ENCODE measurements at regions not wholly inside any gene's neighbourhood (a gene's known extent, or its start where the extent isn't known, plus 50 kb on each side); places are given as distances from the start of the nearest gene placed in this dataset.
"Not testable (repeated sequence)": the region's sequence is repeated elsewhere in the genome, so short reads cannot be mapped to it uniquely, and the experiment has no call there.

DNA sequence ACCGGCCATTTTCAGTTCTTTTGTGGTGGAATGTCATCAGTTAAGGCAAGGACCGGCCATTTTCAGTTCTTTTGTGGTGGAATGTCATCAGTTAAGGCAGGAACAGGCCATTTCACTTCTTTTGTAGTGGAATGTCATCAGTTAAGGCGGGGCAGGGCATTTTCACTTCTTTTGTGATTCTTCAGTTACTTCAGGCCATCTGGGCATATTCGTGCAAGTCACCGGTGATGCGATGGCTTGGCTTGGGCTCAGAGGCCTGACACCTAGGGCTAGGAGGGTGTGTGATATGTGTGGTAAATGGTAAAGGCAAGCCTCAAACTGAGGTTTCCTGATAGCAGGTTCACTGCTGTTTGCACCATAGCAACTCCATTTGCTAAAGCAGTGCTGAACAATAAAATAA, 293.2 kb upstream of the SEMA6A start:
- peak overlapping the region; percentile 65 for H3K27ac ChIP-seq (ENCODE audit: low read depth)
- not testable (repeated sequence) for H3K4me2 ChIP-seq; H3K9me3 Mint-ChIP-seq; H3K79me2 ChIP-seq (replicated peaks; ENCODE audit: insufficient read depth); H3K36me3 ChIP-seq (ENCODE audit: insufficient read depth); H3K4me3 ChIP-seq; H2AFZ ChIP-seq; H3K36me3 Mint-ChIP-seq (ENCODE audit: low read depth); H3K27me3 Mint-ChIP-seq (ENCODE audit: insufficient read depth, low read depth, poor library complexity); H3K27me3 ChIP-seq (ENCODE audit: insufficient read depth); H3K4me3 Mint-ChIP-seq; ATAC-seq; H4K20me1 ChIP-seq (replicated peaks; ENCODE audit: insufficient read depth)
- peak; percentile 2 for TF ChIP-seq NANOG (IDR thresholded peaks at IDR 0.05; ENCODE audit: borderline replicate concordance)
- H3F3A ChIP-seq (replicated peaks; ENCODE audit: low read depth), result peaks cover 10% of the 10 kb centered on the region
- peaks cover 46% of the 10 kb centered on the region for H3K4me1 Mint-ChIP-seq
- H3K9me2 ChIP-seq (ENCODE audit: insufficient read depth), result peaks cover 14% of the 10 kb centered on the region
- H3K27ac Mint-ChIP-seq, result 0 out of 2 replicates have a peak overlapping the region, but pooled peaks have one; percentile 30
- H3K4me1 ChIP-seq (ENCODE audit: insufficient read depth), result peaks cover 36% of the 10 kb centered on the region
- DNase-seq (ENCODE audit: low spot score), result peak; percentile 27

DNA sequence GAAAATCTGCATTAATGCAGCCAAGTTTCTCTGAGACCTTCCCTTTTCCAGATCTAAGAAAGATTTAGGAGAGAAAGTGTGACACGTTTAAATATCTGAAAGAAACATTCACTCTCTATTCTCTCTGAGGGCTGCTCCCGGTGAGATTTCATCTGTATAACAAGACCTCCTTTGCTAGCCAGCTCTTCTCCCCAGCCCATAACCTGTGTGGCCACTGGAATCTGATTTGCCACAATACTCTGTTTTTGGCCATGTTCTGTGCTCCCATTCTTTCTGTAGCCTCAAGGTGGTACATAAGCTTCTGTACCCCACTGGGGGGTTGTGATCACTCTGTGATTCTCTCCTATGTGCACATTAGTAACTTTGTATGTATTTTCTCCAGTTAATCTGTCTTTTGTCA, 291.0 kb upstream of the SEMA6A start:
- Histone ChIP-seq H3K4me1 (ENCODE audit: insufficient read depth) (peaks cover 39% of the 10 kb centered on the region), H3K36me3 (ENCODE audit: insufficient read depth) (no peaks in the 10 kb centered on the region), H3K4me2 (peak overlapping the region; percentile 3), H3K27ac (ENCODE audit: low read depth) (peak overlapping the region; percentile 91), H3K27me3 (ENCODE audit: insufficient read depth) (no peaks in the 10 kb centered on the region), H3K9me2 (ENCODE audit: insufficient read depth) (peaks cover 8% of the 10 kb centered on the region; the same call in 1 of the 2 replicates), H3F3A (replicated peaks; ENCODE audit: low read depth) (peaks cover 12% of the 10 kb centered on the region), H3K79me2 (replicated peaks; ENCODE audit: insufficient read depth) (no peaks in the 10 kb centered on the region), H2AFZ (no peak overlapping the region), H4K20me1 (replicated peaks; ENCODE audit: insufficient read depth) (no peaks in the 10 kb centered on the region), H3K4me3 (no peak overlapping the region)
- ATAC-seq (peak; percentile 30), DNase-seq (ENCODE audit: low spot score) (peak; percentile 52)
- no peak overlapping the region for H3K4me3 Mint-ChIP-seq
- H3K4me1 Mint-ChIP-seq, result peaks cover 49% of the 10 kb centered on the region
- peaks cover 9% of the 10 kb centered on the region; the same call in 1 of the 3 replicates for H3K36me3 Mint-ChIP-seq (ENCODE audit: low read depth)
- peaks cover 9% of the 10 kb centered on the region for H3K27me3 Mint-ChIP-seq (ENCODE audit: insufficient read depth, low read depth, poor library complexity)
- peaks cover 7% of the 10 kb centered on the region for H3K9me3 Mint-ChIP-seq
- no peak for TF ChIP-seq STAT1 (IDR thresholded peaks at IDR 0.05; ENCODE audit: unreplicated experiment)
- TF ChIP-seq, protein P1, sequence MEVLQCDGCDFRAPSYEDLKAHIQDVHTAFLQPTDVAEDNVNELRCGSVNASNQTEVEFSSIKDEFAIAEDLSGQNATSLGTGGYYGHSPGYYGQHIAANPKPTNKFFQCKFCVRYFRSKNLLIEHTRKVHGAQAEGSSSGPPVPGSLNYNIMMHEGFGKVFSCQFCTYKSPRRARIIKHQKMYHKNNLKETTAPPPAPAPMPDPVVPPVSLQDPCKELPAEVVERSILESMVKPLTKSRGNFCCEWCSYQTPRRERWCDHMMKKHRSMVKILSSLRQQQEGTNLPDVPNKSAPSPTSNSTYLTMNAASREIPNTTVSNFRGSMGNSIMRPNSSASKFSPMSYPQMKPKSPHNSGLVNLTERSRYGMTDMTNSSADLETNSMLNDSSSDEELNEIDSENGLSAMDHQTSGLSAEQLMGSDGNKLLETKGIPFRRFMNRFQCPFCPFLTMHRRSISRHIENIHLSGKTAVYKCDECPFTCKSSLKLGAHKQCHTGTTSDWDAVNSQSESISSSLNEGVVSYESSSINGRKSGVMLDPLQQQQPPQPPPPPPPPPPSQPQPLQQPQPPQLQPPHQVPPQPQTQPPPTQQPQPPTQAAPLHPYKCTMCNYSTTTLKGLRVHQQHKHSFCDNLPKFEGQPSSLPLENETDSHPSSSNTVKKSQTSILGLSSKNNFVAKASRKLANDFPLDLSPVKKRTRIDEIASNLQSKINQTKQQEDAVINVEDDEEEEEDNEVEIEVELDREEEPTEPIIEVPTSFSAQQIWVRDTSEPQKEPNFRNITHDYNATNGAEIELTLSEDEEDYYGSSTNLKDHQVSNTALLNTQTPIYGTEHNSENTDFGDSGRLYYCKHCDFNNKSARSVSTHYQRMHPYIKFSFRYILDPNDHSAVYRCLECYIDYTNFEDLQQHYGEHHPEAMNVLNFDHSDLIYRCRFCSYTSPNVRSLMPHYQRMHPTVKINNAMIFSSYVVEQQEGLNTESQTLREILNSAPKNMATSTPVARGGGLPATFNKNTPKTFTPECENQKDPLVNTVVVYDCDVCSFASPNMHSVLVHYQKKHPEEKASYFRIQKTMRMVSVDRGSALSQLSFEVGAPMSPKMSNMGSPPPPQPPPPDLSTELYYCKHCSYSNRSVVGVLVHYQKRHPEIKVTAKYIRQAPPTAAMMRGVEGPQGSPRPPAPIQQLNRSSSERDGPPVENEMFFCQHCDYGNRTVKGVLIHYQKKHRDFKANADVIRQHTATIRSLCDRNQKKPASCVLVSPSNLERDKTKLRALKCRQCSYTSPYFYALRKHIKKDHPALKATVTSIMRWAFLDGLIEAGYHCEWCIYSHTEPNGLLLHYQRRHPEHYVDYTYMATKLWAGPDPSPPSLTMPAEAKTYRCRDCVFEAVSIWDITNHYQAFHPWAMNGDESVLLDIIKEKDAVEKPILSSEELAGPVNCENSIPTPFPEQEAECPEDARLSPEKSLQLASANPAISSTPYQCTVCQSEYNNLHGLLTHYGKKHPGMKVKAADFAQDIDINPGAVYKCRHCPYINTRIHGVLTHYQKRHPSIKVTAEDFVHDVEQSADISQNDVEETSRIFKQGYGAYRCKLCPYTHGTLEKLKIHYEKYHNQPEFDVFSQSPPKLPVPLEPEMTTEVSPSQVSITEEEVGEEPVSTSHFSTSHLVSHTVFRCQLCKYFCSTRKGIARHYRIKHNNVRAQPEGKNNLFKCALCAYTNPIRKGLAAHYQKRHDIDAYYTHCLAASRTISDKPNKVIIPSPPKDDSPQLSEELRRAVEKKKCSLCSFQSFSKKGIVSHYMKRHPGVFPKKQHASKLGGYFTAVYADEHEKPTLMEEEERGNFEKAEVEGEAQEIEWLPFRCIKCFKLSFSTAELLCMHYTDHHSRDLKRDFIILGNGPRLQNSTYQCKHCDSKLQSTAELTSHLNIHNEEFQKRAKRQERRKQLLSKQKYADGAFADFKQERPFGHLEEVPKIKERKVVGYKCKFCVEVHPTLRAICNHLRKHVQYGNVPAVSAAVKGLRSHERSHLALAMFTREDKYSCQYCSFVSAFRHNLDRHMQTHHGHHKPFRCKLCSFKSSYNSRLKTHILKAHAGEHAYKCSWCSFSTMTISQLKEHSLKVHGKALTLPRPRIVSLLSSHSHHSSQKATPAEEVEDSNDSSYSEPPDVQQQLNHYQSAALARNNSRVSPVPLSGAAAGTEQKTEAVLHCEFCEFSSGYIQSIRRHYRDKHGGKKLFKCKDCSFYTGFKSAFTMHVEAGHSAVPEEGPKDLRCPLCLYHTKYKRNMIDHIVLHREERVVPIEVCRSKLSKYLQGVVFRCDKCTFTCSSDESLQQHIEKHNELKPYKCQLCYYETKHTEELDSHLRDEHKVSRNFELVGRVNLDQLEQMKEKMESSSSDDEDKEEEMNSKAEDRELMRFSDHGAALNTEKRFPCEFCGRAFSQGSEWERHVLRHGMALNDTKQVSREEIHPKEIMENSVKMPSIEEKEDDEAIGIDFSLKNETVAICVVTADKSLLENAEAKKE (CRISPR knock-in tag; IDR thresholded peaks at IDR 0.05), result no peak
- TF ChIP-seq NANOG (IDR thresholded peaks at IDR 0.05; ENCODE audit: borderline replicate concordance), result 0 out of 2 replicates have a peak, but pooled peaks have one; percentile 13
- no peak for TF ChIP-seq CREB1 (CRISPR knock-in tag; IDR thresholded peaks at IDR 0.05; ENCODE audit: low read depth)
- H3K27ac Mint-ChIP-seq, result peak overlapping the region; percentile 9; the same call in 1 of the 2 replicates

All from GM23338 (cell line).